ENCODE measurements at regions not wholly inside any gene's neighbourhood (a gene's known extent, or its start where the extent isn't known, plus 50 kb on each side); places are given as distances from the start of the nearest gene placed in this dataset.

GRCh38 chr7:153701678-153702077 is 350.5 kb upstream of the DPP6 start:
- TF ChIP-seq CTCF (IDR thresholded peaks at IDR 0.05) = no peak
- TF ChIP-seq POLR2A (IDR thresholded peaks at IDR 0.05) = no peak

Measured in thyroid gland (tissue), 4 donors.